ENCODE measurements at regions not wholly inside any gene's neighbourhood (a gene's known extent, or its start where the extent isn't known, plus 50 kb on each side); places are given as distances from the start of the nearest gene placed in this dataset.

DNA sequence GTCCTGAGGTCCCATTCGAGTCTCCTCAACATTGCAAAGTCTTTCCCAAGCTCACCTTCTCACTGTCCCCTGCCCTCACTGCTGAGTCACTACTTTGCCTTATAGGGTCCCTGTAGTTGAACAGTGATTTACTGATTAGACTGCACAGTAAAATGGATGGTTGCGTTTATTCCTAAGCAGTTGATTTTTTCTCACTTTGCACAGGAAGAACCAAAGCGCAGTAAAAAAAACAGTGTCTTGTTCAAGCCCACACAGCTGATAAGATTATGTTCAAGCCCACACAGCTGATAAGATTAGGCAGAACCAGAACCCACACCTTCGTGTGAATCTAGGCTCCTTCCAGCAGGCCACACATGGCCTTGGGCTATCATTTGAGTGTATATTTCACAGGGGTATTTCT is 215.3 kb upstream of the COPS8 start:
- TF ChIP-seq, protein P1, sequence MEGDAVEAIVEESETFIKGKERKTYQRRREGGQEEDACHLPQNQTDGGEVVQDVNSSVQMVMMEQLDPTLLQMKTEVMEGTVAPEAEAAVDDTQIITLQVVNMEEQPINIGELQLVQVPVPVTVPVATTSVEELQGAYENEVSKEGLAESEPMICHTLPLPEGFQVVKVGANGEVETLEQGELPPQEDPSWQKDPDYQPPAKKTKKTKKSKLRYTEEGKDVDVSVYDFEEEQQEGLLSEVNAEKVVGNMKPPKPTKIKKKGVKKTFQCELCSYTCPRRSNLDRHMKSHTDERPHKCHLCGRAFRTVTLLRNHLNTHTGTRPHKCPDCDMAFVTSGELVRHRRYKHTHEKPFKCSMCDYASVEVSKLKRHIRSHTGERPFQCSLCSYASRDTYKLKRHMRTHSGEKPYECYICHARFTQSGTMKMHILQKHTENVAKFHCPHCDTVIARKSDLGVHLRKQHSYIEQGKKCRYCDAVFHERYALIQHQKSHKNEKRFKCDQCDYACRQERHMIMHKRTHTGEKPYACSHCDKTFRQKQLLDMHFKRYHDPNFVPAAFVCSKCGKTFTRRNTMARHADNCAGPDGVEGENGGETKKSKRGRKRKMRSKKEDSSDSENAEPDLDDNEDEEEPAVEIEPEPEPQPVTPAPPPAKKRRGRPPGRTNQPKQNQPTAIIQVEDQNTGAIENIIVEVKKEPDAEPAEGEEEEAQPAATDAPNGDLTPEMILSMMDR (IDR thresholded peaks at IDR 0.05), result no peak
- no peak for TF ChIP-seq EP300 (IDR thresholded peaks at IDR 0.05)
- TF ChIP-seq POLR2A (IDR thresholded peaks at IDR 0.05), result no peak
- TF ChIP-seq POLR2AphosphoS5 (IDR thresholded peaks at IDR 0.05), result no peak
- H3K4me1 ChIP-seq, result peaks cover 0 to 11% (median 0%) of the 10 kb centered on the region in 4 donors
- H3K4me3 ChIP-seq, result no peak overlapping the region
- peaks cover 0 to 5% (median 4%) of the 10 kb centered on the region in 4 donors for H3K9me3 ChIP-seq
- no peaks in the 10 kb centered on the region for H3K27me3 ChIP-seq
- peak overlapping the region in 1 of 5 donors; percentile 56 for H3K27ac ChIP-seq
- intact Hi-C loops (cut with DNase I; ENCODE audit: low total_unique reads), result no loop called here
- 32 to 52% (median 36%) methylated on average over 4 of the region's 4 CpGs for WGBS, 5 donors
- no peaks in the 10 kb centered on the region for H3K36me3 ChIP-seq
- DNase-seq, result no peak

DNA sequence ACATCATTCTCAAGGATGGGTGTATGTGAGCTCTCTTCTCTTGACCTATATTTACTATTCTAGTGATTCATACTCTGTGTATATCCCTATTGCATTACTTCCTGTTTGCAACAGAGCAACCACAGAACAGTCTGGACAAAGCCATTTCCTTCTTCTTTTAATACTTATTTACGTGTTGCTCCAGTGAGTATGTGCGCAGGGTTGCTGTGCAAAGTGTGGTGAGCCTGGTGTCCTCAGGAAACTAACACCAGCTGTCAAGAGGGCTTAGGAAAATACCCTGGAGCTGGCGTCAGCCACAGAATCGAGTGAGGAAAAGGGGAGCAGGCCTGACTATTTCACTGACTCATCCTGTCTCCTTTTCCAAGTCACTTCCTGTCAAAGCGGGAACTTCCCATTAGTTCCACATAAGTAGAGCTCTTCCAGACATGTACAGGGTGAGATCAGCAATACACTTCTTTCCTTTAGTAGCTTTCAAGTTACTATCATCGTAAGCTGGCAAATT is 214.1 kb upstream of the COPS8 start:
- peak; percentile 37 to 67 for DNase-seq
- Histone ChIP-seq H3K4me1 (peaks cover 0 to 11% (median 0%) of the 10 kb centered on the region in 4 donors), H3K27me3 (no peaks in the 10 kb centered on the region), H3K36me3 (no peaks in the 10 kb centered on the region), H3K27ac (peak overlapping the region; percentile 1 to 87 (median 56)), H3K4me3 (no peak overlapping the region), H3K9me3 (no peaks in the 10 kb centered on the region)
- TF ChIP-seq, protein P1 (IDR thresholded peaks at IDR 0.05), result no peak
- TF ChIP-seq POLR2A (IDR thresholded peaks at IDR 0.05) (no peak), POLR2AphosphoS5 (IDR thresholded peaks at IDR 0.05) (peak in 2 of 3 donors; percentile 71 to 78), EP300 (IDR thresholded peaks at IDR 0.05) (peak; percentile 78)
- intact Hi-C loops (cut with DNase I; ENCODE audit: low total_unique reads), result no loop called here
- WGBS, 5 donors, result 50 to 60% (median 55%) methylated on average over 6 of the region's 6 CpGs

DNA sequence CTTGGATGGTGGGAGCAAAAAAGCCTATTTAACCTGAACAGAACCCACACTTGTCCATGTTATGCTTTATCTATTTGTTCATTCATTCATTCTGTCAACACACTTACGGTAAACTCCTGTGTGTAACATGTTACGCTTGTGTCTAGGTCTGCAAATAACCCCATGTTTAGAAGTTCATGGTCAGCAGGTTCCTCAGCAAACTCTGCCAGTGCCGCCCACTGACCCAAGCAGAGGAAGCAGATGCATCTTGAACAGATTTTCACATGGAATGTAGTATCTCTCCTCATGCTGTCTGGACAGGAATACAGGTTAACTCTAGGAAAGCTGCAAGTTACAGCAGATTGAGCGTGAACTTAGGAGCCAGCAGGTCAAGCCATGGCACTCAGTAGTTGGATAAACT is 213.7 kb upstream of the COPS8 start:
- DNase-seq, result no peak
- WGBS, 5 donors, result 84 to 92% (median 88%) methylated on average over 4 of the region's 4 CpGs

GRCh38 chr2:236872981-236873380 is 212.7 kb upstream of the COPS8 start:
- Histone ChIP-seq H3K9me3 (no peaks in the 10 kb centered on the region), H3K27me3 (no peaks in the 10 kb centered on the region), H3K4me3 (no peak overlapping the region), H3K4me1 (peaks cover 0 to 11% (median 0%) of the 10 kb centered on the region in 4 donors), H3K27ac (peak overlapping the region in 2 of 5 donors; percentile 56 to 87), H3K36me3 (no peaks in the 10 kb centered on the region)
- intact Hi-C loops (cut with DNase I; ENCODE audit: low total_unique reads), result no loop called here
- DNase-seq, result no peak
- WGBS, 5 donors, result 87 to 92% (median 89%) methylated on average over 7 of the region's 7 CpGs
- TF ChIP-seq POLR2A (IDR thresholded peaks at IDR 0.05) (no peak), POLR2AphosphoS5 (IDR thresholded peaks at IDR 0.05) (no peak), EP300 (IDR thresholded peaks at IDR 0.05) (no peak)
- TF ChIP-seq, protein P1 (IDR thresholded peaks at IDR 0.05), result no peak

More for the DNA sequence above, 213.7 kb upstream of the COPS8 start:
- H3K27me3 ChIP-seq, result no peaks in the 10 kb centered on the region
- intact Hi-C loops (cut with DNase I; ENCODE audit: low total_unique reads), result no loop called here
- peak overlapping the region in 4 of 5 donors; percentile 52 to 87 (median 60) for H3K27ac ChIP-seq
- H3K36me3 ChIP-seq, result no peaks in the 10 kb centered on the region
- H3K4me1 ChIP-seq, result peaks cover 0 to 11% (median 0%) of the 10 kb centered on the region in 4 donors
- no peak for TF ChIP-seq EP300 (IDR thresholded peaks at IDR 0.05)
- TF ChIP-seq POLR2AphosphoS5 (IDR thresholded peaks at IDR 0.05), result no peak
- TF ChIP-seq POLR2A (IDR thresholded peaks at IDR 0.05), result no peak
- TF ChIP-seq, protein P1 (IDR thresholded peaks at IDR 0.05), result no peak
- no peaks in the 10 kb centered on the region for H3K9me3 ChIP-seq
- no peak overlapping the region for H3K4me3 ChIP-seq
